Mesendoderm (in vitro differentiated cells): ENCODE measurements at regions not wholly inside any gene's neighbourhood (a gene's known extent, or its start where the extent isn't known, plus 50 kb on each side); places are given as distances from the start of the nearest gene placed in this dataset.

Source experiments
- DNase-seq: peaks from one replicate; pipeline ENCODE4 v3.0.0; 2013
- H2AK5ac ChIP-seq: 2 replicates; pipeline ENCODE4 v1.6.1; 2013; ENCODE audit warnings: low read length, inconsistent platforms
- H2BK120ac ChIP-seq: 2 replicates; pipeline ENCODE4 v1.6.1; 2013; ENCODE audit warnings: low read depth, mild to moderate bottlenecking, low read length, moderate library complexity, mixed read lengths
- H2BK15ac ChIP-seq: replicated peaks from 2 replicates; pipeline ENCODE4 v1.6.1; 2013; ENCODE audit warnings: low read depth, mild to moderate bottlenecking, moderate library complexity
- H2BK5ac ChIP-seq: 2 replicates; pipeline ENCODE4 v1.6.1; 2013; ENCODE audit warnings: low read length, inconsistent platforms
- H3K18ac ChIP-seq: 2 replicates; pipeline ENCODE4 v1.6.1; 2013; ENCODE audit warnings: mild to moderate bottlenecking, low read length, mixed read lengths
- H3K23ac ChIP-seq: one replicate; pipeline ENCODE4 v1.6.1; 2013; ENCODE audit warnings: low read length
- H3K27ac ChIP-seq: 2 replicates; pipeline ENCODE4 v1.5.1; 2013; ENCODE audit warnings: low read depth, mild to moderate bottlenecking, inconsistent platforms, low read length, moderate library complexity
- H3K27me3 ChIP-seq: 2 replicates; pipeline ENCODE4 v1.6.1; 2013; ENCODE audit warnings: low read length, control low read depth, mild to moderate bottlenecking, inconsistent platforms; ENCODE audit not compliant: insufficient read depth, poor library complexity
- H3K36me3 ChIP-seq: 2 replicates; pipeline ENCODE4 v1.6.1; 2013; ENCODE audit warnings: low read length, inconsistent platforms; ENCODE audit not compliant: control insufficient read depth, insufficient read depth
- H3K4ac ChIP-seq: one replicate; pipeline ENCODE4 v1.6.1; 2013; ENCODE audit warnings: low read depth, mild to moderate bottlenecking, low read length, moderate library complexity
- H3K4me1 ChIP-seq: 2 replicates; pipeline ENCODE4 v1.6.1; 2013; ENCODE audit warnings: low read depth, low read length, inconsistent platforms; ENCODE audit not compliant: control insufficient read depth
- H3K4me2 ChIP-seq: 2 replicates; pipeline ENCODE4 v1.6.1; 2013; ENCODE audit warnings: low read length
- H3K4me3 ChIP-seq: 2 replicates; pipeline ENCODE4 v1.5.1; 2013; ENCODE audit warnings: mild to moderate bottlenecking, low read length
- H3K56ac ChIP-seq: one replicate; pipeline ENCODE4 v1.6.1; 2013; ENCODE audit warnings: low read length
- H3K79me1 ChIP-seq: 2 replicates; pipeline ENCODE4 v1.6.1; 2013; ENCODE audit warnings: low read length, inconsistent platforms
- H3K79me2 ChIP-seq: 2 replicates; pipeline ENCODE4 v1.6.1; 2013; ENCODE audit warnings: mild to moderate bottlenecking, low read length; ENCODE audit not compliant: control insufficient read depth, insufficient read depth
- H3K9ac ChIP-seq: 2 replicates; pipeline ENCODE4 v1.6.1; 2013; ENCODE audit warnings: low read length, inconsistent platforms
- H4K5ac ChIP-seq: one replicate; pipeline ENCODE4 v1.6.1; 2013; ENCODE audit warnings: low read length
- H4K8ac ChIP-seq: one replicate; pipeline ENCODE4 v1.6.1; 2013; ENCODE audit warnings: low read depth, mild to moderate bottlenecking, control low read depth, low read length, moderate library complexity
- WGBS: extraction: QIAGEN DNeasy Blood & Tissue Kit; methylation state at CpG from one replicate; pipeline ENCODE4 v1.1.7; 2013; ENCODE audit warnings: low lambda C conversion rate, missing lambda C conversion rate; ENCODE audit not compliant: insufficient coverage; ENCODE audit errors: extremely low coverage; 5-methylcytosine and 5-hydroxymethylcytosine counted together

GRCh38 chr14:83314764-83315163 is 1781.1 kb upstream of the SEL1L start:
- Histone ChIP-seq H3K27me3 (no peaks in the 10 kb centered on the region), H3K18ac (no peak overlapping the region), H3K79me2 (no peaks in the 10 kb centered on the region), H3K27ac (no peak overlapping the region), H3K4me3 (no peak overlapping the region), H2BK120ac (no peak overlapping the region), H2BK5ac (no peak overlapping the region), H3K56ac (no peak overlapping the region), H3K79me1 (no peaks in the 10 kb centered on the region), H3K4me1 (no peaks in the 10 kb centered on the region), H3K4ac (no peak overlapping the region), H4K5ac (no peak overlapping the region), H3K4me2 (no peak overlapping the region), H3K9ac (no peak overlapping the region), H3K36me3 (no peaks in the 10 kb centered on the region), H4K8ac (no peak overlapping the region), H3K23ac (no peak overlapping the region), H2AK5ac (no peak overlapping the region), H2BK15ac (no peak overlapping the region)
- DNase-seq = no peak
- no CpG with 5 or more reads among the region's 2 CpGs for WGBS

- Histone ChIP-seq H3K9ac (no peak overlapping the region), H3K79me2 (no peaks in the 10 kb centered on the region), H2AK5ac (no peak overlapping the region), H2BK15ac (no peak overlapping the region), H4K8ac (no peak overlapping the region), H3K18ac (no peak overlapping the region), H3K27me3 (no peaks in the 10 kb centered on the region), H3K27ac (no peak overlapping the region), H3K4me2 (no peak overlapping the region), H2BK5ac (no peak overlapping the region), H3K56ac (no peak overlapping the region), H3K23ac (no peak overlapping the region), H3K4ac (no peak overlapping the region), H2BK120ac (no peak overlapping the region), H3K36me3 (no peaks in the 10 kb centered on the region), H3K4me3 (no peak overlapping the region), H3K4me1 (no peaks in the 10 kb centered on the region), H3K79me1 (no peaks in the 10 kb centered on the region), H4K5ac (no peak overlapping the region)
- WGBS = no CpG with 5 or more reads among the region's 1 CpG
- DNase-seq = no peak
These were observed 1782.7 kb upstream of the SEL1L start for GRCh38 chr14:83316356-83316755.

GRCh38 chr14:83320837-83321236 is 1787.2 kb upstream of the SEL1L start:
- no peak overlapping the region for H4K5ac ChIP-seq
- no peak overlapping the region for H2AK5ac ChIP-seq
- H3K4me2 ChIP-seq = no peak overlapping the region
- no peaks in the 10 kb centered on the region for H3K79me2 ChIP-seq
- DNase-seq = peak; percentile 51
- no peak overlapping the region for H3K4ac ChIP-seq
- H3K27ac ChIP-seq = no peak overlapping the region
- H3K9ac ChIP-seq = no peak overlapping the region
- H3K18ac ChIP-seq = no peak overlapping the region
- no peak overlapping the region for H3K4me3 ChIP-seq
- no peak overlapping the region for H2BK120ac ChIP-seq
- no peak overlapping the region for H2BK15ac ChIP-seq
- no peaks in the 10 kb centered on the region for H3K79me1 ChIP-seq
- no peak overlapping the region for H2BK5ac ChIP-seq
- no CpG with 5 or more reads among the region's 2 CpGs for WGBS
- H3K23ac ChIP-seq = no peak overlapping the region
- no peaks in the 10 kb centered on the region for H3K27me3 ChIP-seq
- H4K8ac ChIP-seq = no peak overlapping the region
- H3K56ac ChIP-seq = no peak overlapping the region
- no peaks in the 10 kb centered on the region for H3K4me1 ChIP-seq
- H3K36me3 ChIP-seq = no peaks in the 10 kb centered on the region

GRCh38 chr14:83331513-83331912 is 1797.9 kb upstream of the SEL1L start:
- no peak overlapping the region for H4K5ac ChIP-seq
- no peak overlapping the region for H2BK120ac ChIP-seq
- no peaks in the 10 kb centered on the region for H3K36me3 ChIP-seq
- H3K4me3 ChIP-seq = no peak overlapping the region
- no peak overlapping the region for H3K9ac ChIP-seq
- no peaks in the 10 kb centered on the region for H3K79me1 ChIP-seq
- H3K18ac ChIP-seq = no peak overlapping the region
- H2BK15ac ChIP-seq = no peak overlapping the region
- DNase-seq = no peak
- H3K79me2 ChIP-seq = no peaks in the 10 kb centered on the region
- no peak overlapping the region for H3K27ac ChIP-seq
- no peaks in the 10 kb centered on the region for H3K4me1 ChIP-seq
- H3K56ac ChIP-seq = no peak overlapping the region
- H3K23ac ChIP-seq = no peak overlapping the region
- no peak overlapping the region for H2AK5ac ChIP-seq
- no peak overlapping the region for H4K8ac ChIP-seq
- no peak overlapping the region for H3K4ac ChIP-seq
- H3K27me3 ChIP-seq = no peaks in the 10 kb centered on the region
- H3K4me2 ChIP-seq = no peak overlapping the region
- no peak overlapping the region for H2BK5ac ChIP-seq
- no CpG with 5 or more reads among the region's 2 CpGs for WGBS

- no peak overlapping the region for H4K5ac ChIP-seq
- H3K18ac ChIP-seq = no peak overlapping the region
- no peak overlapping the region for H2BK5ac ChIP-seq
- H2BK120ac ChIP-seq = no peak overlapping the region
- H3K9ac ChIP-seq = no peak overlapping the region
- no peak overlapping the region for H4K8ac ChIP-seq
- H3K79me1 ChIP-seq = no peaks in the 10 kb centered on the region
- H2AK5ac ChIP-seq = no peak overlapping the region
- no peak overlapping the region for H3K56ac ChIP-seq
- H3K4me3 ChIP-seq = no peak overlapping the region
- no peak overlapping the region for H3K4me2 ChIP-seq
- H3K4ac ChIP-seq = no peak overlapping the region
- H3K36me3 ChIP-seq = no peaks in the 10 kb centered on the region
- WGBS = no CpG with 5 or more reads among the region's 9 CpGs
- no peaks in the 10 kb centered on the region for H3K4me1 ChIP-seq
- DNase-seq = no peak
- no peaks in the 10 kb centered on the region for H3K27me3 ChIP-seq
- no peak overlapping the region for H3K23ac ChIP-seq
- no peak overlapping the region for H2BK15ac ChIP-seq
- H3K27ac ChIP-seq = no peak overlapping the region
- no peaks in the 10 kb centered on the region for H3K79me2 ChIP-seq
These were observed 1808.9 kb upstream of the SEL1L start for GRCh38 chr14:83342590-83342989.

- Histone ChIP-seq H3K27ac (no peak overlapping the region), H2BK5ac (no peak overlapping the region), H2AK5ac (no peak overlapping the region), H2BK15ac (no peak overlapping the region), H3K4me2 (no peak overlapping the region), H3K36me3 (no peaks in the 10 kb centered on the region), H3K9ac (no peak overlapping the region), H3K56ac (no peak overlapping the region), H4K5ac (no peak overlapping the region), H3K4ac (no peak overlapping the region), H3K4me3 (no peak overlapping the region), H3K79me1 (no peaks in the 10 kb centered on the region), H3K27me3 (no peaks in the 10 kb centered on the region), H3K18ac (no peak overlapping the region), H2BK120ac (no peak overlapping the region), H3K79me2 (no peaks in the 10 kb centered on the region), H4K8ac (no peak overlapping the region), H3K4me1 (no peaks in the 10 kb centered on the region), H3K23ac (no peak overlapping the region)
- WGBS = no CpG with 5 or more reads among the region's 1 CpG
- DNase-seq = no peak
These were observed 1814.2 kb upstream of the SEL1L start for GRCh38 chr14:83347874-83348273.
